SK-N-SH (cell line): ENCODE measurements at regions not wholly inside any gene's neighbourhood (a gene's known extent, or its start where the extent isn't known, plus 50 kb on each side); places are given as distances from the start of the nearest gene placed in this dataset.

Source experiments
- EZH2phosphoT487 ChIP-seq: fragments of 200-600 bp; sonication (generic); IDR thresholded peaks from 2 replicates; pipeline ENCODE4 v1.6.1; 2017; ENCODE audit warnings: low read depth, mixed run types, mild to moderate bottlenecking, antibody characterized with exemption, moderate library complexity, borderline replicate concordance
- FOSL2 ChIP-seq: IDR thresholded peaks from 2 replicates; pipeline ENCODE4 v1.4.0; 2012; ENCODE audit warnings: low read depth, mild to moderate bottlenecking, moderate library complexity, borderline replicate concordance
- FOXM1 ChIP-seq: IDR thresholded peaks from 2 replicates; pipeline ENCODE4 v1.4.0; 2012; ENCODE audit warnings: low read depth, mild to moderate bottlenecking
- GABPA ChIP-seq: IDR thresholded peaks from 2 replicates; pipeline ENCODE4 v1.4.0; 2012; ENCODE audit warnings: low read depth, mild to moderate bottlenecking
- MAX ChIP-seq: IDR thresholded peaks from 2 replicates; pipeline ENCODE4 v1.4.0; 2012; ENCODE audit warnings: low read depth
- POLR2AphosphoS5 ChIP-seq: IDR thresholded peaks from 2 replicates; pipeline ENCODE4 v1.6.1; 2012; ENCODE audit warnings: low read depth, low read length
- SIN3A ChIP-seq: IDR thresholded peaks from 2 replicates; pipeline ENCODE4 v1.6.1; 2012; ENCODE audit warnings: low read depth, mild to moderate bottlenecking, low read length, moderate library complexity, borderline replicate concordance
- TAF1 ChIP-seq: IDR thresholded peaks from 2 replicates; pipeline ENCODE4 v1.6.1; 2012; ENCODE audit warnings: low read depth, mild to moderate bottlenecking, low read length, moderate library complexity, borderline replicate concordance
- USF2 ChIP-seq: fragments of 150-350 bp; IDR thresholded peaks from 2 replicates; pipeline ENCODE4 v1.6.1; 2017; ENCODE audit warnings: antibody characterized with exemption, low read length, low read depth, borderline replicate concordance
- TF ChIP-seq, protein P1 (sequence below): fragments of 200-600 bp; sonication (generic); IDR thresholded peaks from 2 replicates; pipeline ENCODE4 v1.6.1; 2017; ENCODE audit warnings: antibody characterized with exemption, mild to moderate bottlenecking, moderate library complexity
- TF ChIP-seq, protein P2 (sequence below): IDR thresholded peaks from 2 replicates; pipeline ENCODE4; 2012

GRCh38 chr1:178628637-178629251 is 96.3 kb upstream of the RALGPS2 start:
- no peak for TF ChIP-seq MAX
- no peak for TF ChIP-seq FOSL2
- TF ChIP-seq, protein P1, sequence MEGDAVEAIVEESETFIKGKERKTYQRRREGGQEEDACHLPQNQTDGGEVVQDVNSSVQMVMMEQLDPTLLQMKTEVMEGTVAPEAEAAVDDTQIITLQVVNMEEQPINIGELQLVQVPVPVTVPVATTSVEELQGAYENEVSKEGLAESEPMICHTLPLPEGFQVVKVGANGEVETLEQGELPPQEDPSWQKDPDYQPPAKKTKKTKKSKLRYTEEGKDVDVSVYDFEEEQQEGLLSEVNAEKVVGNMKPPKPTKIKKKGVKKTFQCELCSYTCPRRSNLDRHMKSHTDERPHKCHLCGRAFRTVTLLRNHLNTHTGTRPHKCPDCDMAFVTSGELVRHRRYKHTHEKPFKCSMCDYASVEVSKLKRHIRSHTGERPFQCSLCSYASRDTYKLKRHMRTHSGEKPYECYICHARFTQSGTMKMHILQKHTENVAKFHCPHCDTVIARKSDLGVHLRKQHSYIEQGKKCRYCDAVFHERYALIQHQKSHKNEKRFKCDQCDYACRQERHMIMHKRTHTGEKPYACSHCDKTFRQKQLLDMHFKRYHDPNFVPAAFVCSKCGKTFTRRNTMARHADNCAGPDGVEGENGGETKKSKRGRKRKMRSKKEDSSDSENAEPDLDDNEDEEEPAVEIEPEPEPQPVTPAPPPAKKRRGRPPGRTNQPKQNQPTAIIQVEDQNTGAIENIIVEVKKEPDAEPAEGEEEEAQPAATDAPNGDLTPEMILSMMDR: no peak
- TF ChIP-seq EZH2phosphoT487: no peak
- TF ChIP-seq, protein P2, sequence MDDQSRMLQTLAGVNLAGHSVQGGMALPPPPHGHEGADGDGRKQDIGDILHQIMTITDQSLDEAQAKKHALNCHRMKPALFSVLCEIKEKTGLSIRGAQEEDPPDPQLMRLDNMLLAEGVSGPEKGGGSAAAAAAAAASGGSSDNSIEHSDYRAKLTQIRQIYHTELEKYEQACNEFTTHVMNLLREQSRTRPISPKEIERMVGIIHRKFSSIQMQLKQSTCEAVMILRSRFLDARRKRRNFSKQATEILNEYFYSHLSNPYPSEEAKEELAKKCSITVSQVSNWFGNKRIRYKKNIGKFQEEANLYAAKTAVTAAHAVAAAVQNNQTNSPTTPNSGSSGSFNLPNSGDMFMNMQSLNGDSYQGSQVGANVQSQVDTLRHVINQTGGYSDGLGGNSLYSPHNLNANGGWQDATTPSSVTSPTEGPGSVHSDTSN: no peak
- TF ChIP-seq POLR2AphosphoS5: no peak
- TF ChIP-seq SIN3A: no peak
- TF ChIP-seq FOXM1: no peak
- no peak for TF ChIP-seq GABPA
- TF ChIP-seq USF2: no peak
- TF ChIP-seq TAF1: no peak
